ENCODE measurements at regions not wholly inside any gene's neighbourhood (a gene's known extent, or its start where the extent isn't known, plus 50 kb on each side); places are given as distances from the start of the nearest gene placed in this dataset.

DNA sequence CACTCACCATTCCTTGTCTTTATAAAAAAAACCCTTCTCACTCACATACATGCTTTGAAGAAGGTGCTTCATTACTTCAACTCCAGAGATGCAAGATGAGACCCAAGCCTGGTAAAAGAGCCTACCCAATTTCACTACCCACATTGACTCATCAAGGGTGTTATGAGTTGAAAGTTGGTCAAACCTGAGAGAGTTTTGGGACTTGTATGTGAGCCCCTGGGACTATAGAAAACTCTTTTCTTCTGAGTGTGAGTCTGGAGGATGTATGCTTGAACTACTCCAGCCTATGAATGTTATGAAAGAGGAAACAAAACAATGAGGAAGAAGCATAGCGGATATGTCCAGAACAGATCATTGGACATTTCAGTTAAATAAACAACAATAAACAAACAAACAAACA, 106.5 kb upstream of the SATB1 start:
- H3K4me3 ChIP-seq (ENCODE audit: low read depth, low read length, poor library complexity, severe bottlenecking), result no peak overlapping the region
- no peak for TF ChIP-seq CTCF (conservative IDR thresholded peaks at IDR 0.05; ENCODE audit: low read depth, low read length)
- H3K36me3 ChIP-seq (ENCODE audit: insufficient read depth, low read length, poor library complexity, severe bottlenecking), result no peaks in the 10 kb centered on the region
- POLR2A ChIA-PET (ENCODE audit: low non-redundant PET), result no interaction called here
- H3K27me3 ChIP-seq (replicated peaks; ENCODE audit: insufficient read depth, low read depth, low read length, poor library complexity), result no peaks in the 10 kb centered on the region
- DNase-seq (ENCODE audit: low spot score), result no peak
- no peaks in the 10 kb centered on the region for H3K4me1 ChIP-seq (ENCODE audit: insufficient read depth, low read length, poor library complexity, severe bottlenecking)
- CTCF ChIA-PET, result no interaction called here
- BruUV-seq (replicated peaks), result no TSS peak
- H3K9me3 ChIP-seq (ENCODE audit: low read depth, low read length, poor library complexity, severe bottlenecking), result no peaks in the 10 kb centered on the region
- intact Hi-C loops (cut with micrococcal nuclease; ENCODE audit: unreplicated experiment), result no loop called here
- H3K27ac ChIP-seq (ENCODE audit: low read depth, low read length, poor library complexity, severe bottlenecking), result no peak overlapping the region

- no peak overlapping the region for H3K27ac ChIP-seq (ENCODE audit: low read depth, low read length, poor library complexity, severe bottlenecking)
- ChIA-PET POLR2A (ENCODE audit: low non-redundant PET) (no interaction called here), CTCF (no interaction called here)
- no peaks in the 10 kb centered on the region for H3K36me3 ChIP-seq (ENCODE audit: insufficient read depth, low read length, poor library complexity, severe bottlenecking)
- TF ChIP-seq EZH2 (IDR thresholded peaks at IDR 0.05; ENCODE audit: borderline replicate concordance, low read depth, low read length, poor library complexity, severe bottlenecking) (no peak), CTCF (conservative IDR thresholded peaks at IDR 0.05; ENCODE audit: low read depth, low read length) (no peak)
- no peaks in the 10 kb centered on the region for H3K27me3 ChIP-seq (replicated peaks; ENCODE audit: insufficient read depth, low read depth, low read length, poor library complexity)
- no peak for DNase-seq (ENCODE audit: low spot score)
- no peak overlapping the region for H3K4me3 ChIP-seq (ENCODE audit: low read depth, low read length, poor library complexity, severe bottlenecking)
- intact Hi-C loops (cut with micrococcal nuclease; ENCODE audit: unreplicated experiment), result no loop called here
- H3K9me3 ChIP-seq (ENCODE audit: low read depth, low read length, poor library complexity, severe bottlenecking), result no peaks in the 10 kb centered on the region
- no TSS peak for BruUV-seq (replicated peaks)
- no peaks in the 10 kb centered on the region for H3K4me1 ChIP-seq (ENCODE audit: insufficient read depth, low read length, poor library complexity, severe bottlenecking)
These were observed 104.5 kb upstream of the SATB1 start for GRCh38 chr3:18529631-18530030.

DNA sequence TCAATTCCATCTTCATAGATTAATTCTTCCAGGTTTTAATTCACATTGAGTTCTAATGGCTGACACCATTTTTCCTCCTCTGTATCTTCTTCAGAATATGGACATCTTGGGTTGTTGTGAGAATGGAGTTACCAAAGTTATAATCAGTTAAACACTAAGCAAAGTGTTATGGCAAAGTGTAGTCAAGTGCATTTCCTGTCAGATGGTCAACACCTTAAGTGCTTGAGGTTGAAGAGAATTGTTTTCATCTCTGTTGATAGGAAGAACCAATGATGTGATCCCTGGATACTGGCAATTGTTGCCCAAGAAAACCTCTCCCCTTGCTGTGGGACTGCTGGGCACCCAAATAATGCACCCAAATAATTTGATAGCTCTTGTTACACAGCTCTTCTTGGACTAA, 102.6 kb upstream of the SATB1 start:
- no TSS peak for BruUV-seq (replicated peaks)
- intact Hi-C loops (cut with micrococcal nuclease; ENCODE audit: unreplicated experiment), result no loop called here

More for the DNA sequence above, 102.6 kb upstream of the SATB1 start:
- Histone ChIP-seq H3K4me1 (ENCODE audit: insufficient read depth, low read length, poor library complexity, severe bottlenecking) (no peaks in the 10 kb centered on the region), H3K4me3 (ENCODE audit: low read depth, low read length, poor library complexity, severe bottlenecking) (no peak overlapping the region), H3K27me3 (replicated peaks; ENCODE audit: insufficient read depth, low read depth, low read length, poor library complexity) (no peaks in the 10 kb centered on the region), H3K9me3 (ENCODE audit: low read depth, low read length, poor library complexity, severe bottlenecking) (no peaks in the 10 kb centered on the region), H3K36me3 (ENCODE audit: insufficient read depth, low read length, poor library complexity, severe bottlenecking) (no peaks in the 10 kb centered on the region), H3K27ac (ENCODE audit: low read depth, low read length, poor library complexity, severe bottlenecking) (no peak overlapping the region)
- ChIA-PET POLR2A (ENCODE audit: low non-redundant PET) (no interaction called here), CTCF (no interaction called here)
- no peak for TF ChIP-seq CTCF (conservative IDR thresholded peaks at IDR 0.05; ENCODE audit: low read depth, low read length)
- no peak for TF ChIP-seq EZH2 (IDR thresholded peaks at IDR 0.05; ENCODE audit: borderline replicate concordance, low read depth, low read length, poor library complexity, severe bottlenecking)
- DNase-seq (ENCODE audit: low spot score), result no peak
